CD14-positive monocyte (primary cell): ENCODE measurements at regions not wholly inside any gene's neighbourhood (a gene's known extent, or its start where the extent isn't known, plus 50 kb on each side); places are given as distances from the start of the nearest gene placed in this dataset.

Experiments
- DNase-seq, 3 donors: peaks; one replicate each; pipeline ENCODE4 v3.0.0-alpha.2; 2011 to 2022
- H2AFZ ChIP-seq: 2 replicates; pipeline ENCODE4 v1.6.0; 2012; ENCODE audit warnings: mild to moderate bottlenecking, low read depth, low read length, inconsistent platforms; ENCODE audit not compliant: insufficient read depth, poor library complexity, severe bottlenecking
- H3K27ac ChIP-seq, 2 donors: 1 replicate in 1 of 2; 2 replicates in 1 of 2; pipeline ENCODE4 v1.5.1; 2012 to 2013; ENCODE audit warnings: low read length in 2 of 2, control low read depth in 1 of 2, inconsistent platforms in 1 of 2, low read depth in 1 of 2, mild to moderate bottlenecking in 1 of 2
- H3K27me3 ChIP-seq, 2 donors: one replicate each; pipeline versions ENCODE4 v1.6.0 to v1.6.1; 2011 to 2013; ENCODE audit warnings: low read length in 2 of 2; ENCODE audit not compliant: control insufficient read depth in 2 of 2, insufficient read depth in 2 of 2
- H3K36me3 ChIP-seq, 2 donors: replicated peaks in 1 of 2; 1 replicate in 1 of 2; 2 replicates in 1 of 2; pipeline versions ENCODE4 v1.5.1 to v1.6.1; 2012 to 2013; ENCODE audit warnings: low read length in 2 of 2, control low read depth in 1 of 2, inconsistent platforms in 1 of 2, mild to moderate bottlenecking in 1 of 2; ENCODE audit not compliant: insufficient read depth in 2 of 2, control insufficient read depth in 1 of 2
- H3K4me1 ChIP-seq, 2 donors: 1 replicate in 1 of 2; 2 replicates in 1 of 2; pipeline versions ENCODE4 v1.5.1 to v1.6.1; 2012 to 2013; ENCODE audit warnings: low read length in 2 of 2, control low read depth in 1 of 2, inconsistent platforms in 1 of 2, mild to moderate bottlenecking in 1 of 2, moderate library complexity in 1 of 2; ENCODE audit not compliant: insufficient read depth in 2 of 2, control insufficient read depth in 1 of 2
- H3K4me2 ChIP-seq: replicated peaks from 2 replicates; pipeline ENCODE3; 2012; ENCODE audit warnings: low read length, moderate library complexity, mild to moderate bottlenecking; ENCODE audit not compliant: poor library complexity, severe bottlenecking; ENCODE audit errors: extremely low read depth
- H3K4me3 ChIP-seq, 3 experiments: fragments of 200-600 bp in 1 of 3; sonication (generic) in 1 of 3; replicated peaks in 1 of 3; 1 replicate in 2 of 3; 2 replicates in 1 of 3; pipeline ENCODE4 v1.5.1; 2011 to 2013; ENCODE audit warnings: low read length in 3 of 3, mild to moderate bottlenecking in 3 of 3, control low read depth in 2 of 3, low read depth in 2 of 3, inconsistent platforms in 1 of 3, moderate library complexity in 1 of 3
- H3K79me2 ChIP-seq: 2 replicates; pipeline ENCODE4 v1.6.0; 2012; ENCODE audit warnings: mild to moderate bottlenecking, control low read depth, inconsistent platforms, low read length, moderate library complexity; ENCODE audit not compliant: insufficient read depth
- H3K9ac ChIP-seq: 2 replicates; pipeline ENCODE4 v1.6.0; 2017; ENCODE audit warnings: low read length, mild to moderate bottlenecking; ENCODE audit not compliant: insufficient read depth, poor library complexity, severe bottlenecking
- H3K9me3 ChIP-seq, 2 donors: replicated peaks in 1 of 2; 1 replicate in 1 of 2; 2 replicates in 1 of 2; pipeline versions ENCODE4 v1.5.1 to v1.6.1; 2012 to 2013; ENCODE audit warnings: low read length in 2 of 2, control low read depth in 1 of 2; ENCODE audit not compliant: control insufficient read depth in 1 of 2, insufficient read depth in 1 of 2
- H4K20me1 ChIP-seq: 2 replicates; pipeline ENCODE4 v1.6.0; 2012; ENCODE audit warnings: mild to moderate bottlenecking, low read length, control low read depth, moderate library complexity; ENCODE audit not compliant: insufficient read depth
- H3K27ac Mint-ChIP-seq, 7 donors: one replicate each; pipeline ENCODE4 v1.8.0; 2020; ENCODE audit warnings: mild to moderate bottlenecking in 7 of 7, mixed read lengths in 7 of 7, moderate library complexity in 6 of 7, inconsistent platforms in 2 of 7
- H3K27me3 Mint-ChIP-seq, 3 donors: one replicate each; pipeline ENCODE4 v1.8.0; 2021 to 2022; ENCODE audit warnings: low read depth in 3 of 3, mild to moderate bottlenecking in 3 of 3, mixed read lengths in 3 of 3, moderate library complexity in 3 of 3, inconsistent platforms in 1 of 3
- H3K36me3 Mint-ChIP-seq, 2 donors: one replicate each; pipeline ENCODE4 v1.8.0; 2020; ENCODE audit warnings: mixed read lengths in 2 of 2, inconsistent platforms in 1 of 2, mild to moderate bottlenecking in 1 of 2
- H3K4me1 Mint-ChIP-seq: one replicate; pipeline ENCODE4 v1.8.0; 2020; ENCODE audit warnings: mild to moderate bottlenecking, mixed read lengths
- H3K4me3 Mint-ChIP-seq, 2 donors: one replicate each; pipeline ENCODE4 v1.8.0; 2020; ENCODE audit warnings: mild to moderate bottlenecking in 2 of 2, mixed read lengths in 2 of 2, moderate library complexity in 1 of 2
- H3K9me3 Mint-ChIP-seq, 7 donors: one replicate each; pipeline ENCODE4 v1.8.0; 2020 to 2022; ENCODE audit warnings: mixed read lengths in 7 of 7, mild to moderate bottlenecking in 6 of 7, moderate library complexity in 6 of 7, inconsistent platforms in 2 of 7
- CTCF ChIP-seq: fragments of 200-600 bp; IDR thresholded peaks from one replicate; pipeline ENCODE4 v1.8.0; 2022; ENCODE audit warnings: antibody characterized with exemption, mild to moderate bottlenecking
- WGBS: methylation state at CpG from one replicate; pipeline ENCODE4 v1.1.5; 2013; ENCODE audit warnings: missing lambda C conversion rate; ENCODE audit not compliant: insufficient coverage; 5-methylcytosine and 5-hydroxymethylcytosine counted together
- intact Hi-C, 2 donors: fragments of 100-400 bp; cut with micrococcal nuclease; formaldehyde crosslinking; loops; one replicate each; pipeline versions ENCODE4 v1.15.0 to v1.15.1; 2023

- H3K27me3 Mint-ChIP-seq: peaks cover 0 to 3% (median 0%) of the 10 kb centered on the region in 3 donors
- Histone ChIP-seq H3K4me1 (no peaks in the 10 kb centered on the region), H3K9me3 (no peaks in the 10 kb centered on the region), H3K79me2 (no peaks in the 10 kb centered on the region), H3K4me2 (no peak overlapping the region), H4K20me1 (no peaks in the 10 kb centered on the region), H3K27ac (no peak overlapping the region), H3K27me3 (no peaks in the 10 kb centered on the region), H3K9ac (no peak overlapping the region), H3K4me3 (no peak overlapping the region), H3K36me3 (no peaks in the 10 kb centered on the region), H2AFZ (no peak overlapping the region)
- intact Hi-C loops: no loop called here
- no peak for TF ChIP-seq CTCF
- H3K27ac Mint-ChIP-seq: no peak overlapping the region
- H3K4me3 Mint-ChIP-seq: no peak overlapping the region
- H3K36me3 Mint-ChIP-seq: no peaks in the 10 kb centered on the region
- DNase-seq: no peak
- peaks cover 0 to 2% (median 0%) of the 10 kb centered on the region in 7 donors for H3K9me3 Mint-ChIP-seq
- H3K4me1 Mint-ChIP-seq: peaks cover 10% of the 10 kb centered on the region
- no CpG with 5 or more reads among the region's 2 CpGs for WGBS
These were observed 249.9 kb downstream of the BCAT1 start for GRCh38 chr12:24698972-24699371.

- no peaks in the 10 kb centered on the region for H3K9me3 ChIP-seq
- no peaks in the 10 kb centered on the region for H3K79me2 ChIP-seq
- no CpG with 5 or more reads among the region's 2 CpGs for WGBS
- intact Hi-C loops: no loop called here
- Mint-ChIP-seq H3K4me3 (no peak overlapping the region), H3K4me1 (peaks cover 10% of the 10 kb centered on the region), H3K9me3 (peaks cover 0 to 2% (median 0%) of the 10 kb centered on the region in 7 donors), H3K27ac (no peak overlapping the region), H3K36me3 (no peaks in the 10 kb centered on the region), H3K27me3 (peaks cover 0 to 2% (median 0%) of the 10 kb centered on the region in 3 donors)
- H3K4me1 ChIP-seq: no peaks in the 10 kb centered on the region
- no peak overlapping the region for H3K27ac ChIP-seq
- H2AFZ ChIP-seq: no peak overlapping the region
- H3K4me3 ChIP-seq: no peak overlapping the region
- no peaks in the 10 kb centered on the region for H3K27me3 ChIP-seq
- DNase-seq: no peak
- H3K36me3 ChIP-seq: no peaks in the 10 kb centered on the region
- no peak overlapping the region for H3K4me2 ChIP-seq
- no peak for TF ChIP-seq CTCF
- H3K9ac ChIP-seq: no peak overlapping the region
- H4K20me1 ChIP-seq: no peaks in the 10 kb centered on the region
These were observed 251.1 kb downstream of the BCAT1 start for GRCh38 chr12:24697769-24698168.
